ENCODE measurements at regions not wholly inside any gene's neighbourhood (a gene's known extent, or its start where the extent isn't known, plus 50 kb on each side); places are given as distances from the start of the nearest gene placed in this dataset.

DNA sequence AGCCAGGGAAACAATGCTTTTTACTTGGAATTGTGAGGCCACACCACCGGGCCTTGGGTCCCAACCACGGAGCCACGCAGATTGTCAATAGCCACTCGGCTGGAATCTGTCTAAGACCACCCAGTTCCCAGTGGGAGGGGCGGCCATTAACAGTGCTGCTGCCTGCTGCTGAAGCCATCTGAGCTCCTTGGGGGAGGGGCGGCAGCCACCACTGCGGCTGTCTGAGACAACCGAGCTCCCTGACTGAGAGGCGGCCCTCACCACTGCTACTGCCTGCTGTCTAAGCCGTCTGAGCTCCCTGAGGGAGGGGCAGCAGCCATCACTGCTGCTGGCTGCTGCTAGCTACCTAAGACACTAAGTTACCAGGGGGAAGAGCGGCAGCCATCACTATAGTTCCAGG, 64.3 kb downstream of the DMRTA2 start:
- H3K27me3 ChIP-seq (ENCODE audit: control insufficient read depth, insufficient read depth, low read length): peaks cover 7% of the 10 kb centered on the region
- no peaks in the 10 kb centered on the region for H3K4me1 ChIP-seq (ENCODE audit: control insufficient read depth, insufficient read depth, low read length)
- H3K9me3 ChIP-seq (replicated peaks; ENCODE audit: control insufficient read depth, low read depth, low read length): no peaks in the 10 kb centered on the region
- no peak overlapping the region for H3K27ac ChIP-seq (ENCODE audit: low read length)
- 50% methylated on average over 9 of the region's 11 CpGs for WGBS (ENCODE audit: insufficient coverage)
- no peak overlapping the region for H3K4me3 ChIP-seq (ENCODE audit: low read length)
- H3K36me3 ChIP-seq (ENCODE audit: control insufficient read depth, insufficient read depth, low read length): no peaks in the 10 kb centered on the region
- DNase-seq: no peak

DNA sequence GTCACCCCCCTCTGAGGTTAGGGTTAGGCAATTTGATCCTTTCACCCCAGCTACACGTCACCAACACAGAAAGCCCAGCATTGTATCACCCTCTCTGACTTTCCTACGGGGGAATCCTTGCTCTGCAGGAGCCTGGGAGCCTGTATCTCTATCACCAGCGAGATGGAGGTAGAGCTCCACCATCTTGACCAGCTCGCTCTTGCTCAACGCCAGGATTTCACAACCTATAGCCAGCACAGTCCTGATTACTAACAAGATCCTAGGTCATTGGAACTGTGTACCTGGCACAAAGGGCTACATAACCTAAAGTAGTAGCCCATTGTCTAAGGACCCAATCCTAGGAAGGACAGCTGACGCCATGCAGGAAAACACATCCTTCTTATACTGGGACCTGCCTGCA, 66.1 kb downstream of the DMRTA2 start:
- no peak overlapping the region for H3K4me3 ChIP-seq (ENCODE audit: low read length)
- DNase-seq: no peak
- H3K27me3 ChIP-seq (ENCODE audit: control insufficient read depth, insufficient read depth, low read length): peaks cover 7% of the 10 kb centered on the region
- WGBS (ENCODE audit: insufficient coverage): 61% methylated on average over 3 of the region's 6 CpGs
- H3K4me1 ChIP-seq (ENCODE audit: control insufficient read depth, insufficient read depth, low read length): no peaks in the 10 kb centered on the region
- H3K36me3 ChIP-seq (ENCODE audit: control insufficient read depth, insufficient read depth, low read length): no peaks in the 10 kb centered on the region
- H3K27ac ChIP-seq (ENCODE audit: low read length): no peak overlapping the region
- no peaks in the 10 kb centered on the region for H3K9me3 ChIP-seq (replicated peaks; ENCODE audit: control insufficient read depth, low read depth, low read length)

DNA sequence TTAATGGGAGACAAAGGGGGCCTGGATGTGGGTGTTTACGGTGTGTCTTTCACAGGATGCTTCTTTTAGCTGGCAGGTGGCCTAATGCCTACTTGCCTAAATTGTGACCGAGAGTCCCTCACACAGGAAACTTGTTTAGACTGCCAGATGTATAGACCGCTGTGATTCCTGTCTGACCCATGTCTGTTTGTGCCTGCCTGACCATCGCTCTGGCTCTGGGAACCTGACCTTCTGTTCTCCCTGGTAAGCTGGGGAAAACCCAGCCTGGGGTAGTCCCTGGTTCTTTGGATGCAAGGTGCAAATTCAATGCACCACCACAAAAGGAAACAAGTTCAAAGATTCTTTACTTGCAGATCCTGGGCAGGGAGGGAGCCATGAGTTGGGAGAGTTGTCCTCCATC, 68.4 kb downstream of the DMRTA2 start:
- H3K4me1 ChIP-seq (ENCODE audit: control insufficient read depth, insufficient read depth, low read length): no peaks in the 10 kb centered on the region
- H3K27me3 ChIP-seq (ENCODE audit: control insufficient read depth, insufficient read depth, low read length): peaks cover 7% of the 10 kb centered on the region
- no peak overlapping the region for H3K4me3 ChIP-seq (ENCODE audit: low read length)
- DNase-seq: no peak
- 72% methylated on average over 3 of the region's 4 CpGs for WGBS (ENCODE audit: insufficient coverage)
- H3K36me3 ChIP-seq (ENCODE audit: control insufficient read depth, insufficient read depth, low read length): no peaks in the 10 kb centered on the region
- no peak overlapping the region for H3K27ac ChIP-seq (ENCODE audit: low read length)
- no peaks in the 10 kb centered on the region for H3K9me3 ChIP-seq (replicated peaks; ENCODE audit: control insufficient read depth, low read depth, low read length)

DNA sequence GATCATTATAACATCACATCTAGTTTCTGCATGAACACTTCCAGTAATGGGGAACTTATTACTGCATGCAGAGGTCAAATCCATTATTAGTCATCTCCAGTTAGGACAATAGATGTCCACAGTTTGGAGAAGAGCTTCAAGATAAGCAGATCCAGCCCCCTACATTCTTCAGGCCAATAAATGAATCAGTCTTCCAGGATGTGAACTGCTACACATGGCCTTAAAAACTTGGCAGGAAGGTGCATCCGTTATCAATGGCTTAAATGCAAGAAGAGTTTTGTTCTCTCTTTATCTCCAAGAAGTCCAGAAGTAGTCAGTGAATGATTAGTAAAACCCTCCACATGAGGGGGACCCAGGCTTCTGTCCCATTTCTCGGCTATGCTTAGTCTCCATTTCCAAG, 70.8 kb downstream of the DMRTA2 start:
- Histone ChIP-seq H3K36me3 (ENCODE audit: control insufficient read depth, insufficient read depth, low read length) (no peaks in the 10 kb centered on the region), H3K27ac (ENCODE audit: low read length) (no peak overlapping the region), H3K4me1 (ENCODE audit: control insufficient read depth, insufficient read depth, low read length) (no peaks in the 10 kb centered on the region), H3K9me3 (replicated peaks; ENCODE audit: control insufficient read depth, low read depth, low read length) (no peaks in the 10 kb centered on the region), H3K27me3 (ENCODE audit: control insufficient read depth, insufficient read depth, low read length) (no peaks in the 10 kb centered on the region), H3K4me3 (ENCODE audit: low read length) (no peak overlapping the region)
- no peak for DNase-seq
- no CpG with 5 or more reads among the region's 2 CpGs for WGBS (ENCODE audit: insufficient coverage)

DNA sequence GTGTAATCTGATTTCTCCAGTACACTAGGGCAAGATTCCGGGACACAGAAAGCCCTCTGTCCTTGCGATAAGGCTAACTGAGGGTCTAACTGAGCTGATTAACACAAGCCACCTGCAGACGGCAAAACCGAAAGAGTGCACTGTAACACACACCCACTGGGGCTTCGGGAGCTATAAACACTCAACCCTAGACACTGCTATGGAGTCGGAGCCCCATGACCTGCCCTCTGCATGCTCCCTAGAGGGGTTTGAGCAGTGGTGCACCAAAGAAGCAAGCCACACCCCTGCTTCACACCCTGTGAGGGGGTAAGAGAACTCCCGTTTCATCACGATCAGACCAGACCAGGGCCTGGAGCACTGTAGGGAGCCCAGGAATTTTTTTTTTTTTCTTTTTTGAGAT, 72.4 kb downstream of the DMRTA2 start:
- H3K9me3 ChIP-seq (replicated peaks; ENCODE audit: control insufficient read depth, low read depth, low read length): no peaks in the 10 kb centered on the region
- 70% methylated on average over 3 of the region's 8 CpGs for WGBS (ENCODE audit: insufficient coverage)

DNA sequence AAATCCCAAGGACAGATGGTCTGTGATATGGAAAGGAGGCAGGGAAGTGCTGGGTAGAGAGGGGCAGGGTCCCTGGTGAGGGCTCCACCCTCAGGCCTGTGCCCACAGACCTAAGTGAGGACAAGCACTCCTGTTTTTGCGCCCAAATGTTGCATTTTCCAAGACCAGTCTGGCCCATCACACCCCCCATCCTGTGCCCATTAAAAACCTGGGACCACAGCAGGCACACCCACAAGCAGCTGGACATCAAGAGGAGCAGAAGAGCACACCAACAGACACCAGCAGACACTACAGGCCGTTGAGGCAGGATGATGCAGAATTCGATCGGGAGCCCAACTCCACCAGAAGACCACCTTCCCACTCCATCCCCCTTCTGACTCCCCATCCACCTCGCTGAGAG, 72.8 kb downstream of the DMRTA2 start:
- WGBS (ENCODE audit: insufficient coverage): 44% methylated on average over 5 of the region's 5 CpGs
- H3K4me3 ChIP-seq (ENCODE audit: low read length): no peak overlapping the region
- H3K27me3 ChIP-seq (ENCODE audit: control insufficient read depth, insufficient read depth, low read length): no peaks in the 10 kb centered on the region
- no peak for DNase-seq
- H3K27ac ChIP-seq (ENCODE audit: low read length): no peak overlapping the region
- H3K36me3 ChIP-seq (ENCODE audit: control insufficient read depth, insufficient read depth, low read length): no peaks in the 10 kb centered on the region
- no peaks in the 10 kb centered on the region for H3K9me3 ChIP-seq (replicated peaks; ENCODE audit: control insufficient read depth, low read depth, low read length)
- H3K4me1 ChIP-seq (ENCODE audit: control insufficient read depth, insufficient read depth, low read length): no peaks in the 10 kb centered on the region

More for the DNA sequence above, 72.4 kb downstream of the DMRTA2 start:
- H3K27ac ChIP-seq (ENCODE audit: low read length): no peak overlapping the region
- no peak overlapping the region for H3K4me3 ChIP-seq (ENCODE audit: low read length)
- DNase-seq: no peak
- H3K27me3 ChIP-seq (ENCODE audit: control insufficient read depth, insufficient read depth, low read length): no peaks in the 10 kb centered on the region
- no peaks in the 10 kb centered on the region for H3K4me1 ChIP-seq (ENCODE audit: control insufficient read depth, insufficient read depth, low read length)
- no peaks in the 10 kb centered on the region for H3K36me3 ChIP-seq (ENCODE audit: control insufficient read depth, insufficient read depth, low read length)

DNA sequence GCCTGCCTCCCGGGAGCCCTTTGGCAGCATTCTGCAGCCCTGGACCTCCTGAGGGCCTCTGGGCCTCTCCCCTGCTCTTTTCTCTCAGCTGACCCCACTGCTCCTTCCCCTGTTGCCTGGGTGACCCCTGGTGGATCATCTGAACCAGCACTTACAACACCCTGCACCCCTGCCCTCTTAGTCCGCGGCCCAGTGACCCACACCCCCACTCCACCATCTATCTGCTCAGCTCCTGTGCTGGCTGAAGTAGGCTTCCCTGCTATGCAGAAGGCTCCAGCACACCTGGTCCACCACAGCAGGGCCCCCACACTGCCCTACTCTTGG, 74.0 kb downstream of the DMRTA2 start:
- WGBS (ENCODE audit: insufficient coverage): 19% methylated on average over 3 of the region's 3 CpGs
- no peaks in the 10 kb centered on the region for H3K27me3 ChIP-seq (ENCODE audit: control insufficient read depth, insufficient read depth, low read length)
- H3K9me3 ChIP-seq (replicated peaks; ENCODE audit: control insufficient read depth, low read depth, low read length): no peaks in the 10 kb centered on the region
- H3K36me3 ChIP-seq (ENCODE audit: control insufficient read depth, insufficient read depth, low read length): no peaks in the 10 kb centered on the region
- H3K27ac ChIP-seq (ENCODE audit: low read length): no peak overlapping the region
- H3K4me1 ChIP-seq (ENCODE audit: control insufficient read depth, insufficient read depth, low read length): no peaks in the 10 kb centered on the region
- DNase-seq: no peak
- no peak overlapping the region for H3K4me3 ChIP-seq (ENCODE audit: low read length)

DNA sequence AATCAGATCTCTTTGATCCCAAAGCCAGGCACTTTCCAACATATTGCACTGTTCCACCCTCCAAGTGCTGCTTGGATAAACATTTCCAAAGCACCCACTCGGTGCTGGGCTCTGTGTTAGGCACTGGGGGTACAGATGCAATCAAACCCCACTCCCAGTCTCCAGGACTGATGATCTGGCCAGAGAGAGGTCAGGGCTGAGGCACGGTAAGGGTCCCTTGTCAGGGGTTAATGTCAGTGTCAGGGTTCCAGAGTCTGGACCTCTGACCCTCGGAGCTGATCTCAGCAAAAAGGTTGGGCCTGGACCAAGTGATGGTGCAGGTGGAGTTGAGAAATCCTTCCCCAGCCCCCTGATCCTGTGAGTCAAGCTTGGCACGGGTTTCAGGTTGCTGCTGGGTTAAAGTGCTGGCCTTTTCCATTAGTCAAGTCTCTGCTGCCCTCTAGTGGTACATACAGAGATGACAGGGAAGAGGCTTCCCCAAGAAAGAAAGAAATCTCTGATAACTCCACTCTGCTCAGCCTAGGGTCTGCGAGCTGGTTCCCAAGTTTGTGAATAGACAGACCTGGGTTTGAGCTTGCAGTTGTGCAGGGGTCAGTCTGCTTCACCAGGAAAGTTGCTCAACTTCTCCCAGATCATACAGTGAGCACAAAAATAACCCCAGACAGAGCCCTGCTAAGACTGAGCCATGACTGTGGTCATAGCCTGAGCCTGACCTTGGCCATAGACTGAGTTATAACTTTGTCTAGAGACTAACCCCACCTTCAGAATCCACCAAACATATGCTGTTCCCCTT, 74.6 kb downstream of the DMRTA2 start:
- Histone ChIP-seq H3K4me1 (ENCODE audit: control insufficient read depth, insufficient read depth, low read length) (peaks cover 2% of the 10 kb centered on the region), H3K9me3 (replicated peaks; ENCODE audit: control insufficient read depth, low read depth, low read length) (no peaks in the 10 kb centered on the region), H3K4me3 (ENCODE audit: low read length) (no peak overlapping the region), H3K27me3 (ENCODE audit: control insufficient read depth, insufficient read depth, low read length) (no peaks in the 10 kb centered on the region), H3K27ac (ENCODE audit: low read length) (no peak overlapping the region), H3K36me3 (ENCODE audit: control insufficient read depth, insufficient read depth, low read length) (no peaks in the 10 kb centered on the region)
- peak; percentile 77 for DNase-seq
- WGBS (ENCODE audit: insufficient coverage): 0% methylated on average over 1 of the region's 5 CpGs

DNA sequence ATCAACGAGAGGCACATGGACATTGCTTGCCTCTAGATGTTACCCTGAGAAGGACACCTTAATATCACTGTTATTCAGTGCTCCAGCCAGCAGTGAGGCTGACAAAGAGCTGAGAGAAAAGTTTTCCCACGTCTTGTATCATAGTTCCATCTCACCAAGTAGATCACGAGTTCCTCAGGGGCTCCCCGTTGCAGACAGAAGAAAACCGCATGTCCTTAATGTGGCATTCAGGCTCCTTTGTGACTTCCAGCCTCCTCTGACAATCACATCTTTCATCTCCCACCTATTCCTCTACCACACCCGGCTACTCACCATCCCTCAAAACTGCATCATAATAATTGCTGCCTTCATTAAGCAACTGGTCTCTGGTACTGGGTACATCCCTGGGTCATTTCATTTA, 75.3 kb downstream of the DMRTA2 start:
- Histone ChIP-seq H3K27me3 (ENCODE audit: control insufficient read depth, insufficient read depth, low read length) (no peaks in the 10 kb centered on the region), H3K36me3 (ENCODE audit: control insufficient read depth, insufficient read depth, low read length) (no peaks in the 10 kb centered on the region), H3K27ac (ENCODE audit: low read length) (no peak overlapping the region), H3K4me3 (ENCODE audit: low read length) (no peak overlapping the region), H3K9me3 (replicated peaks; ENCODE audit: control insufficient read depth, low read depth, low read length) (no peaks in the 10 kb centered on the region), H3K4me1 (ENCODE audit: control insufficient read depth, insufficient read depth, low read length) (peaks cover 3% of the 10 kb centered on the region)
- WGBS (ENCODE audit: insufficient coverage): 50% methylated on average over 6 of the region's 6 CpGs
- no peak for DNase-seq

DNA sequence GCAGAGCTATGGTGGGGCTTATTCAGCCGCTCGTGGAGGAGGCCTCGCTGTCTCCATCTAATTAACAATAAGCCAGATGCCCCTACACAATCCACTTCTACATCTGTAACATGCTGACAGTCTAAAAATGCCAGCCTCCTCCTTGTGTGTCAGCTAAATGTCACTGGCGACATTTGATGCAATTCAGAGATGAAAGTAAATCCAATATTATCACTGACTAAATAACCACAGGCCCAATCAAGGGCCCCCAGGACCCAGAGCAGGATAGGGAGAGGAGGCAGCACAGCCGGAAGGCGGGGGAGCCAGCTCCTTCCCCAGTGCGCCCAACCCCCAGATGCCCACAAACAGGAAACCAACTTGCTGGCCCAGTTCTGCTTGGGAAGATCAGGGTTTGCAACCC, 76.6 kb downstream of the DMRTA2 start:
- Histone ChIP-seq H3K27me3 (ENCODE audit: control insufficient read depth, insufficient read depth, low read length) (no peaks in the 10 kb centered on the region), H3K27ac (ENCODE audit: low read length) (no peak overlapping the region), H3K4me3 (ENCODE audit: low read length) (no peak overlapping the region), H3K4me1 (ENCODE audit: control insufficient read depth, insufficient read depth, low read length) (peaks cover 3% of the 10 kb centered on the region), H3K36me3 (ENCODE audit: control insufficient read depth, insufficient read depth, low read length) (no peaks in the 10 kb centered on the region), H3K9me3 (replicated peaks; ENCODE audit: control insufficient read depth, low read depth, low read length) (no peaks in the 10 kb centered on the region)
- no CpG with 5 or more reads among the region's 7 CpGs for WGBS (ENCODE audit: insufficient coverage)
- no peak for DNase-seq

DNA sequence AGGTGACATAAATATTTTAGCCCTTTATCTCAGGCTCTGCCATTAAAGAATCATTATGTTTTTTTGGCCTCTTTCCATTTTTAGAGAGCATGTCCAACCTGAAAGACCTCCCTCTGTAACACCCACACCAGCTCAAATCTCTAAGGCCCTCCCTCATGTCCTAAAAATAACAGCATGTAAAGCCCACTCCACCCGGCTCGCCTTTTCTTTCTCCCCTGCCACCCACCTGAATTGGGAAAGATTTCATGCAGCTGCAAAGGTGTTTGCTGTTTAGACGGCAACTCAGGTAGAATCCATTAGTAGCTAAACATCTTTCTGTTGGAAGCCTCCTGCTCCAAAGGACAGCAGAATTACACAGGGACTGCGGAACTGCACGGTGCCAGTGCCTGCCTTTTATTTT, 79.9 kb downstream of the DMRTA2 start:
- 30% methylated on average over 5 of the region's 5 CpGs for WGBS (ENCODE audit: insufficient coverage)
- peaks cover 3% of the 10 kb centered on the region for H3K4me1 ChIP-seq (ENCODE audit: control insufficient read depth, insufficient read depth, low read length)
- H3K27ac ChIP-seq (ENCODE audit: low read length): no peak overlapping the region
- no peaks in the 10 kb centered on the region for H3K9me3 ChIP-seq (replicated peaks; ENCODE audit: control insufficient read depth, low read depth, low read length)
- H3K4me3 ChIP-seq (ENCODE audit: low read length): no peak overlapping the region
- H3K36me3 ChIP-seq (ENCODE audit: control insufficient read depth, insufficient read depth, low read length): no peaks in the 10 kb centered on the region
- peaks cover 3% of the 10 kb centered on the region for H3K27me3 ChIP-seq (ENCODE audit: control insufficient read depth, insufficient read depth, low read length)
- no peak for DNase-seq
